B cell (primary cell): ENCODE measurements at regions not wholly inside any gene's neighbourhood (a gene's known extent, or its start where the extent isn't known, plus 50 kb on each side); places are given as distances from the start of the nearest gene placed in this dataset.
"Not testable (repeated sequence)": the region's sequence is repeated elsewhere in the genome, so short reads cannot be mapped to it uniquely, and the experiment has no call there.

Experiments
- ATAC-seq: fragments of 200-7000 bp; cut with Tn5 transposase; one replicate; pipeline ENCODE4 v1.10.0; 2021; ENCODE audit warnings: low read depth, mild to moderate bottlenecking, moderate number of reproducible peaks, moderate library complexity
- CTCF ChIA-PET: fragments of 350-600 bp; sonication (Branson Sonifier 250); formaldehyde crosslinking; loops from one replicate; lab custom pipeline; 2021; ENCODE audit warnings: antibody characterized with exemption, inconsistent platforms; lab: Charles Lee
- POLR2A ChIA-PET: fragments of 350-600 bp; sonication (Branson Sonifier 250); formaldehyde crosslinking; loops from one replicate; lab custom pipeline; 2021; ENCODE audit warnings: antibody characterized with exemption; lab: Charles Lee
- DNase-seq: peaks from one replicate; pipeline ENCODE4 v3.0.0; 2013
- H2AFZ ChIP-seq: 2 replicates; pipeline ENCODE4 v1.6.1; 2012; ENCODE audit warnings: mild to moderate bottlenecking, low read depth, low read length; ENCODE audit not compliant: insufficient read depth, poor library complexity, severe bottlenecking
- H3K27ac ChIP-seq, 2 donors: 1 replicate in 1 of 2; 2 replicates in 1 of 2; pipeline ENCODE4 v1.5.1; 2012 to 2013; ENCODE audit warnings: low read length in 2 of 2, mild to moderate bottlenecking in 2 of 2, moderate library complexity in 1 of 2
- H3K27me3 ChIP-seq, 4 experiments: fragments of 200-600 bp in 1 of 4; sonication (generic) in 1 of 4; replicated peaks in 1 of 4; 1 replicate in 2 of 4; 2 replicates in 2 of 4; pipeline versions ENCODE4 v1.6.1 to v1.7.0; 2013 to 2016; ENCODE audit warnings: low read length in 3 of 4, mild to moderate bottlenecking in 2 of 4, mixed read lengths in 1 of 4, moderate library complexity in 1 of 4; ENCODE audit not compliant: insufficient read depth in 4 of 4, control insufficient read depth in 3 of 4; ENCODE audit errors: control extremely low read depth in 1 of 4
- H3K36me3 ChIP-seq, 2 experiments: replicated peaks in 1 of 2; 1 replicate in 1 of 2; 2 replicates in 1 of 2; pipeline versions ENCODE4 v1.6.1 to v1.7.1; 2013; ENCODE audit warnings: low read length in 1 of 2; ENCODE audit not compliant: insufficient read depth in 2 of 2, control insufficient read depth in 1 of 2; ENCODE audit errors: control extremely low read depth in 1 of 2, extremely low read depth in 1 of 2
- H3K4me1 ChIP-seq, 2 donors: fragments of 200-600 bp in 1 of 2; sonication (generic) in 1 of 2; 1 replicate in 1 of 2; 2 replicates in 1 of 2; pipeline versions ENCODE4 v1.5.1 to v1.6.1; 2013 to 2017; ENCODE audit warnings: low read length in 2 of 2; ENCODE audit not compliant: control insufficient read depth in 2 of 2, insufficient read depth in 2 of 2
- H3K4me2 ChIP-seq: replicated peaks from 2 replicates; pipeline ENCODE3; 2012; ENCODE audit warnings: mild to moderate bottlenecking, low read depth, low read length; ENCODE audit not compliant: poor library complexity, severe bottlenecking
- H3K4me3 ChIP-seq, 5 experiments: fragments of 200-600 bp in 1 of 5; sonication (generic) in 1 of 5; 1 replicate in 3 of 5; 2 replicates in 2 of 5; pipeline versions ENCODE4 v1.5.1 to v1.7.0; 2011 to 2016; ENCODE audit warnings: low read length in 4 of 5, mild to moderate bottlenecking in 4 of 5, low read depth in 2 of 5, control low read depth in 1 of 5, moderate library complexity in 1 of 5; ENCODE audit not compliant: insufficient read depth in 1 of 5; ENCODE audit errors: control extremely low read depth in 1 of 5, extremely low read depth in 1 of 5
- H3K79me2 ChIP-seq: fragments of 200-600 bp; sonication (generic); one replicate; pipeline ENCODE4 v1.6.0; 2016; ENCODE audit warnings: low read length; ENCODE audit not compliant: control insufficient read depth, insufficient read depth
- H3K9ac ChIP-seq: fragments of 200-600 bp; sonication (generic); 2 replicates; pipeline ENCODE4 v1.6.1; 2017; ENCODE audit warnings: mild to moderate bottlenecking, low read length, moderate library complexity
- H3K9me3 ChIP-seq, 3 donors: one replicate each; pipeline versions ENCODE4 v1.6.1 to v1.7.1; 2013; ENCODE audit warnings: low read length in 2 of 3; ENCODE audit not compliant: control insufficient read depth in 2 of 3, insufficient read depth in 1 of 3; ENCODE audit errors: control extremely low read depth in 1 of 3
- H4K20me1 ChIP-seq: 2 replicates; pipeline ENCODE4 v1.6.0; 2012; ENCODE audit warnings: mild to moderate bottlenecking, low read length; ENCODE audit not compliant: insufficient read depth, control insufficient read depth, poor library complexity, severe bottlenecking
- H3K27ac Mint-ChIP-seq: one replicate; pipeline ENCODE4 v1.8.0; 2021; ENCODE audit warnings: mixed read lengths
- H3K27me3 Mint-ChIP-seq: one replicate; pipeline ENCODE4 v1.8.0; 2021; ENCODE audit warnings: mixed read lengths
- H3K4me1 Mint-ChIP-seq: one replicate; pipeline ENCODE4 v1.8.0; 2021; ENCODE audit warnings: mixed read lengths
- H3K4me3 Mint-ChIP-seq: one replicate; pipeline ENCODE4 v1.8.0; 2021; ENCODE audit warnings: mixed read lengths
- H3K9me3 Mint-ChIP-seq: one replicate; pipeline ENCODE4 v1.8.0; 2022; ENCODE audit warnings: mixed read lengths; ENCODE audit not compliant: insufficient read depth
- CTCF ChIP-seq: fragments of 200-600 bp; IDR thresholded peaks from one replicate; pipeline ENCODE4 v1.8.0; 2022; ENCODE audit warnings: antibody characterized with exemption, mild to moderate bottlenecking
- EZH2 ChIP-seq: IDR thresholded peaks from 2 replicates; pipeline ENCODE4 v1.6.1; 2012; ENCODE audit warnings: borderline replicate concordance, low read depth, mild to moderate bottlenecking, moderate library complexity, low read length; ENCODE audit not compliant: insufficient read depth, poor library complexity, severe bottlenecking
- WGBS: methylation state at CpG from one replicate; pipeline ENCODE4 v1.1.5; 2013; ENCODE audit warnings: missing lambda C conversion rate; ENCODE audit not compliant: insufficient coverage; 5-methylcytosine and 5-hydroxymethylcytosine counted together
- intact Hi-C: fragments of 100-400 bp; cut with micrococcal nuclease; formaldehyde crosslinking; loops from one replicate; pipeline ENCODE4 v1.10.0; 2022

- DNase-seq (no peak), ATAC-seq (no peak)
- no peak overlapping the region for H3K27ac ChIP-seq
- H3K4me3 ChIP-seq = no peak overlapping the region
- no peaks in the 10 kb centered on the region for H4K20me1 ChIP-seq
- Mint-ChIP-seq H3K27me3 (no peaks in the 10 kb centered on the region), H3K4me3 (no peak overlapping the region), H3K9me3 (no peaks in the 10 kb centered on the region), H3K4me1 (peaks cover 13% of the 10 kb centered on the region), H3K27ac (no peak overlapping the region)
- H3K4me2 ChIP-seq = no peak overlapping the region
- H3K27me3 ChIP-seq = no peaks in the 10 kb centered on the region
- TF ChIP-seq EZH2 = no peak
- TF ChIP-seq CTCF = no peak
- intact Hi-C loops = no loop called here
- no peak overlapping the region for H2AFZ ChIP-seq
- ChIA-PET CTCF (no interaction called here), POLR2A (no interaction called here)
- H3K79me2 ChIP-seq = no peaks in the 10 kb centered on the region
- no peaks in the 10 kb centered on the region for H3K9me3 ChIP-seq
- WGBS = 83% methylated on average over 1 of the region's 5 CpGs
- no peak overlapping the region for H3K9ac ChIP-seq
- H3K36me3 ChIP-seq = no peaks in the 10 kb centered on the region
- peaks cover 9 to 11% of the 10 kb centered on the region in 2 donors for H3K4me1 ChIP-seq
Observed at GRCh38 chr2:62653582-62654422, 51.7 kb upstream of the EHBP1 start.

GRCh38 chr2:62649087-62649486 lies 56.4 kb upstream of the EHBP1 start:
- H3K9ac ChIP-seq, H3K4me3 Mint-ChIP-seq, POLR2A ChIA-PET, H3K4me1 ChIP-seq, H3K4me3 ChIP-seq, H3K4me2 ChIP-seq, H2AFZ ChIP-seq, H3K36me3 ChIP-seq, H4K20me1 ChIP-seq, H3K4me1 Mint-ChIP-seq, H3K27ac ChIP-seq, H3K27ac Mint-ChIP-seq, intact Hi-C loops, ATAC-seq, CTCF ChIA-PET, DNase-seq, H3K9me3 Mint-ChIP-seq, H3K27me3 Mint-ChIP-seq, H3K9me3 ChIP-seq, H3K27me3 ChIP-seq, H3K79me2 ChIP-seq: not testable (repeated sequence)
- no CpG with 5 or more reads among the region's 2 CpGs for whole genome bisulfite sequencing
